GM18907 (cell line): ENCODE measurements at regions not wholly inside any gene's neighbourhood (a gene's known extent, or its start where the extent isn't known, plus 50 kb on each side); places are given as distances from the start of the nearest gene placed in this dataset.
"Not testable (repeated sequence)": the region's sequence is repeated elsewhere in the genome, so short reads cannot be mapped to it uniquely, and the experiment has no call there.

Experiments used
- ATAC-seq: cut with Tn5 transposase; IDR thresholded peaks from one replicate; pipeline ENCODE4 v1.9.1; 2021; ENCODE audit warnings: mild to moderate bottlenecking, moderate library complexity; ENCODE audit not compliant: unreplicated experiment

- no peak for ATAC-seq
These were observed 87.9 kb upstream of the MSTN start for GRCh38 chr2:190150413-190150812.

DNA sequence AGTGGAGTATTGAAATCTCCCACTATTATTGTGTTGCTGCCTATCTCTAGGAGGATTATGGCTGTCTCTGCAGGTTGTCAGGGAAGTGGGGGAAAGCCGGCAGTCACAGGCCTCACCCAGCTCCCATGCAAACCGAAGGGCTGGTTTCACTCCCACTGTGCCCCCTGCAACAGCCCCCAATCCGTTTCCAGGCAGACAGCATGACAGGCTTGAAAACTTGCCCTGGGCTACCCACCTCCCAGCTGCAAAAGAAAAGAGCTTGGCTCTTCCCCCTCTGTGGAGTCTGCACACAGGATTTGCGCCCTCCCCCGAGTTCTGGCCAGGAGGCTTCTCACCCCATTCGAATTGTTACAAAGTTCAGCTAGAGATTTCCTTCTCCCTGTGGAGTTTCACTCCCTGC lies 87.4 kb upstream of the MSTN start:
- ATAC-seq = no peak

GRCh38 chr2:190149200-190149599 lies 86.7 kb upstream of the MSTN start:
- ATAC-seq = no peak

DNA sequence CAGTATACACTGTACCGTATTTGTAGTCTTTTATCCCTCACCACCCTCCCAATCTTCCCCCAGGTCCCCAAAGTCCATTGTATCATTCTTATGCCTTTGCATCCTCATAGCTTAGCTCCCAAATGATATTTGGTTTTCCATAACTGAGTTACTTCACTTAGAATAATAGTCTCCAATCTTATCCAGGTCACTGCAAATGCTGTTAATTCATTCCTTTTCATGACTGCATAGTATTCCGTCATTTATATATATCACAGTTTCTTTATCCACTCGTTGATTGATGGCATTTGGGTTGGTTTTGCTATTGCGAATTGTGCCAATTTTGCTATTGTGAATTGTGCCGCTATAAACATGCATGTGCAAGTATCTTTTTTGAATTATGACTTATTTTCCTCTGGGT lies 83.6 kb upstream of the MSTN start:
- not testable (repeated sequence) for ATAC-seq

- ATAC-seq = not testable (repeated sequence)
These were observed 77.9 kb upstream of the MSTN start for GRCh38 chr2:190140474-190140873.

DNA sequence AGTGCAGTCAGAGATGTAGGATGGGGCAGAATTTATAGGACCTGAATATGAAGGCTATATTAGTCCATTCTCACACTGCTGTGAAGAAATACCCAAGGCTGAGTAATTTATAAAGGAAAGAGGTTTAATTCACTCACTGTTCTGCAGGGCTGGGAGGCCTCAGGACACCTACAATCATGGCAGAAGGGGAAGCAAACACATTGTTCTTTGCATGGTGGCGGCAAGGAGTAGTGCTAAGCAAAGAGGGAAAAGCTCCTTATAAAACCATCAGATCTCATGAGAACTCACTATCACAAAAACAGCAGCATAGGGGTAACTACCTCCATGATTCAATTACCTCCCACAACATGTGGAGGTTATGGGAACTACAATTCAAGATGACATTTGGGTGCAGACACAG lies 76.8 kb upstream of the MSTN start:
- ATAC-seq = no peak

- no peak for ATAC-seq
These were observed 75.5 kb upstream of the MSTN start for GRCh38 chr2:190138032-190138431.

GRCh38 chr2:190137561-190137960 lies 75.0 kb upstream of the MSTN start:
- no peak for ATAC-seq

GRCh38 chr2:190136825-190137224 lies 74.3 kb upstream of the MSTN start:
- ATAC-seq = no peak

DNA sequence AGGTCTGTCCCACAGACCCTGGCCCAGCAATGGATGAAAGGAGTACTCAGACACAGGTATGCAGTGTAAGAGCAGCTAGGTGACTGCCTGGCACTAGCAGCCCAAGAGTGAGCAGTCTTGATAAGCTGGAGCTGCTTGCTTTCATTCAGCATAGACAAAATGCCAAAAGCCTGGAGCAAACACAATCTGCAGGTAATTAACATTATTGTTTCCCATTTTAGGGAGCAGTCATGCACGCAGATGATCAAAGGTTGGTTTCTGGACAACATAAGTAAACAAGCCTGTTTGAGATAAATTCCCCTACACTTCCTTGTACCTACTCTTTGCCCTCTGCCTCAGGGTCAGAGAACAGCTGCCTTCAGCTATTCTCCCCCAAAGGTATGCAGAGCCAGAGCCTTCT lies 73.7 kb upstream of the MSTN start:
- no peak for ATAC-seq

DNA sequence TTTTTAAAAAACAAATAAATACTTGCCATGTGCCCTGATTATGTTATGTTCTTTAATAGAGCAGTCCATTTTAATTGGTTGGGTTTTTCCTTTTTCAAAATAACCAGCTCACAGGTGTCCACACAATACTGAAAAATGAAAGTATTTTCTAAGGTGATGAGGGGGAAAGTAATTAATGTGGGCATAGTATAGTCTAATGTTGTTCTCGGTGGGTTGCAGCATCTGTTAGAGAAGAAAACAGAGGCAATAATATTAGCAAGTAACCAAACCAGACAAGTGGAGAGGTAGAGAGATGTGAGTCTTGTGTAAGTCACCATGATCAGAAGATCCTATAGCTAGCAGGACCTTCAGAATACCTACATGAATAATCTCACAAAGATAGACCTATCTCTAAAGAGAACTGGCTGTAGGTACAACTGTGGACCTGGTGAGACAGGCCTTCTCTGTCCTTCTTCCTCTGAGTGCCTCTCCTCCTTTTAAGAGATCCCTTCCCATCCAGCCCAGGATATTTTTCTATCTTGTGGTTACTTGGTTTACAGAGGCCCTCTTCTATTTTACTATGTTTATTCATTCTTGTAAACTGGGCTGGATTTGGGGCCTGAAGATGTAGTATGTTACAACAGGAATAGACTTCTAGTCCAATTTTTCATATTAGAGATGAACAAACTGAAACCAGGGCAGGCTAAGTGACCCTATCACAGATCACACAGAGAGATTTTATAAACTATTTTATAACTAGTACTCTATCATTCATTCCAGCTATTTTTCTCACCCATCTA lies 67.1 kb upstream of the MSTN start:
- peak; percentile 49 for ATAC-seq

GRCh38 chr2:190127651-190128050 lies 65.1 kb upstream of the MSTN start:
- no peak for ATAC-seq

DNA sequence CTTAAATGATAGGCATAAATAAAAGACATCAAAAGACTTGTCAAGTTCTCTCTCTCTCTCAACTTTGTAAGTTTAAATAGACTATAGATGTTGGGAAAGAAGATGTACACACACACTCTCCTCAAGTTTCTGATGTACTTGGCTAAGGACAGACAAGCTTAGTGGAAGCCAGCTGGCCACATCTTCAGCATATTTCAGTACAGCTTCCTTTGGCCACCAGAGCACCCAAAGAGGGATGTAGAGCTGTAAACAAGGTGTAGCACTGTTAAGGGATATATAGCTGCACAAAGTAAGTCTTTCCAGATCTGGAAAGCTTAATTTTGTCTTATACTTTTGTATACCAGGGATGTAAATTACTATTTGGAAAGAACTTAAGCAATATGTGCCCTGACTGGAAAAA lies 64.3 kb upstream of the MSTN start:
- no peak for ATAC-seq

- no peak for ATAC-seq
These were observed 61.4 kb upstream of the MSTN start for GRCh38 chr2:190123956-190124355.

DNA sequence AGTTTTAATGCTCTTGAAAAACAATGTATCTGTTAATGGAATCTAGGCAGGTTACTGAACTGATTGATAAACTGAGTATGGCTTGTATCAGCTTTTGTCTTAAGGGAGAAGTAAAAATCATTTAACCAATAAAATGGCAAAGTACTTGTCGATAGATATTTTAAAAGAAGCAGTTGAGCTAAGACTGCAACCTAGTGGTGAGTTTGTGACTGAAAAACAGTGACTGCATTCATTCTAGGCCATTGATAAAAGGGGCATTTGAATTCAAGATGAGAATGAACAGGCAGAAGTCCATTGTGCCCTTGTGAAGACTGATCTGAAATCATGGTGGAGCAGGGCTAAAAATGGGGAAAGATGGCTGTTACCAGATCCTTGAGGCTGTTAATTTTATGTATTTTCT lies 59.4 kb upstream of the MSTN start:
- ATAC-seq = no peak

DNA sequence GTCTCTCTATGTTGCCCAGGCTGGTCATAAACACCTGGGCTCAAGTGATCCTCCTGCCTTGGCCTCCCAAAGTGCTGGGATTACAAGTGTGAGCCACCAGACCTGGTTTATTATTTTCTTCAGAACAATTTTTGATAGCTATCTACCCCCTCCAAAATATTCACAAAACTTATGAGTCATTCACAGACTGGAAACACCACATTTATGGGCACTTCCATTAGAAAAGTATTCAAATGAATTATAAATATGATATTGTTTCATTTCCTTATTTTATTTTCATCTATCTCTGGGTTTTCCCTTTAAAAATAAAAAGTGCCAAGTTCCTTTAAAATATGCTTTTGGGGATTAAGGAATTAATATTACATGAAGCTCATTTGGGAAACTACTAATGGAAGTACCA lies 58.8 kb upstream of the MSTN start:
- no peak for ATAC-seq

- ATAC-seq = no peak
These were observed 57.5 kb upstream of the MSTN start for GRCh38 chr2:190119923-190120590.

DNA sequence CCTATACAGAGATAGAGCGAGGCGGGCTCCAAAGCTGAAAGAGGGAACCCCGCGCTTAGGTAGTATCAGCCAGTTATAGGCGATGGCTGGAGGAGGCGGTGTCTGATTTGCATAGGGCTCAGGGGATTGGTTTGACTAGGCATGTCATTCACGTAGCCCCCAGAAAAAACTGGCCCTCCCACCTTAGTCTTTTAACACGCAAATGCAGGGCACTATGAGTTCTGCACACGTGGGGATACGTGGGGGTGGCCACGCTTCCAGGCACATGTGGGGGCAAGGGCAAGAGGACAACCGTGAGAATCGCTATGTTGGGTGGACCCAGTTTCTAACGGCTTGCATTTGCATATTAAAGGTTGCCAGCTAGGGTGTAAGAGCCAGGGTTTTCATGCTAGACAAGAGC lies 56.7 kb upstream of the MSTN start:
- no peak for ATAC-seq

DNA sequence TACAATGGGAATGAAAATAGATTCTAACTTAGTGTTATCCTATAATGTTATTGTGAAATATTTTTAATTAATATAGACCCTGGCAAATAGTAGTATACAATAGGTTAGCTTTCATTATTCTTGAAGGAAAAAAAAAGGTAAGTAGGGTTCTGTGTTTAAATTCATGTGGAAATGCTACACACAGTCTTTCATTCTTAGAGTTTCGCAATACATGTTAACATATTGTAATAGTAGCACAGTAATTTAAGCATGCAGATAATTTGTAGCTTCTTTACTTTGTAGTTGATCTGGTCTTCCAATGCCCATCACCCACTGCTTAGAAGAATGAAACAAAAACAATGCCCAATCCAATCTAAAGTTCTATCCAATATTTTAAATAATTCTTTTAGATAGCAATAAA lies 54.8 kb upstream of the MSTN start:
- ATAC-seq = no peak

GRCh38 chr2:190113000-190113399 lies 50.5 kb upstream of the MSTN start:
- ATAC-seq = no peak
